ENCODE measurements at regions not wholly inside any gene's neighbourhood (a gene's known extent, or its start where the extent isn't known, plus 50 kb on each side); places are given as distances from the start of the nearest gene placed in this dataset.

- H3K27ac ChIP-seq: peak overlapping the region; percentile 4
- H3K9me3 ChIP-seq: no peaks in the 10 kb centered on the region
- H3K4me3 ChIP-seq: no peak overlapping the region
- TF ChIP-seq CTCF (IDR thresholded peaks at IDR 0.05) (no peak), POLR2AphosphoS5 (IDR thresholded peaks at IDR 0.05; ENCODE audit: insufficient read depth in 1 of 2, low read depth in 1 of 2) (no peak)
- intact Hi-C loops (cut with DNase I): loop anchor here (10.0 kb wide), 1 partner anchor 48 kb away; no protein-coding TSS in a partner anchor
- H3K4me1 ChIP-seq: peaks cover 51% of the 10 kb centered on the region
- H3K36me3 ChIP-seq: no peaks in the 10 kb centered on the region
- no peaks in the 10 kb centered on the region for H3K27me3 ChIP-seq
- DNase-seq (ENCODE audit: extremely low spot score in 2 of 2): no peak
These were observed 113.8 kb upstream of the TGFBR2 start for GRCh38 chr3:30492322-30493192.

- TF ChIP-seq POLR2A (IDR thresholded peaks at IDR 0.05) (no peak), POLR2AphosphoS5 (IDR thresholded peaks at IDR 0.05; ENCODE audit: insufficient read depth in 1 of 2, low read depth in 1 of 2) (peak in 1 of 2 donors; percentile 22)
- Histone ChIP-seq H3K4me3 (no peak overlapping the region), H3K27me3 (no peaks in the 10 kb centered on the region), H3K9me3 (no peaks in the 10 kb centered on the region), H3K36me3 (no peaks in the 10 kb centered on the region), H3K4me1 (peaks cover 53% of the 10 kb centered on the region), H3K27ac (peak overlapping the region; percentile 82)
- intact Hi-C loops (cut with DNase I): loop anchor here (10.0 kb wide), 1 partner anchor 49 kb away; no protein-coding TSS in a partner anchor
- no peak for DNase-seq (ENCODE audit: extremely low spot score in 2 of 2)
These were observed 112.5 kb upstream of the TGFBR2 start for GRCh38 chr3:30493911-30494311.

- intact Hi-C loops (cut with DNase I): loop anchor here (10.0 kb wide), 1 partner anchor 51 kb away; no protein-coding TSS in a partner anchor
These were observed 111.0 kb upstream of the TGFBR2 start for GRCh38 chr3:30495172-30496065.

GRCh38 chr3:30496066-30496966 lies 110.1 kb upstream of the TGFBR2 start:
- intact Hi-C loops (cut with DNase I): loop anchor here (10.0 kb wide), 1 partner anchor 52 kb away; no protein-coding TSS in a partner anchor
- H3K4me3 ChIP-seq: no peak overlapping the region
- TF ChIP-seq POLR2AphosphoS5 (IDR thresholded peaks at IDR 0.05; ENCODE audit: insufficient read depth in 1 of 2, low read depth in 1 of 2) (peak in 1 of 2 donors; percentile 19), CTCF (IDR thresholded peaks at IDR 0.05) (no peak)
- peaks cover 53% of the 10 kb centered on the region for H3K4me1 ChIP-seq
- no peaks in the 10 kb centered on the region for H3K9me3 ChIP-seq
- peak overlapping the region; percentile 82 for H3K27ac ChIP-seq
- H3K27me3 ChIP-seq: no peaks in the 10 kb centered on the region
- DNase-seq (ENCODE audit: extremely low spot score in 2 of 2): no peak
- H3K36me3 ChIP-seq: no peaks in the 10 kb centered on the region

More at GRCh38 chr3:30495172-30496065, 111.0 kb upstream of the TGFBR2 start:
- Histone ChIP-seq H3K9me3 (no peaks in the 10 kb centered on the region), H3K36me3 (no peaks in the 10 kb centered on the region), H3K27me3 (no peaks in the 10 kb centered on the region), H3K4me1 (peaks cover 53% of the 10 kb centered on the region), H3K27ac (peak overlapping the region; percentile 82), H3K4me3 (no peak overlapping the region)
- TF ChIP-seq POLR2AphosphoS5 (IDR thresholded peaks at IDR 0.05; ENCODE audit: insufficient read depth in 1 of 2, low read depth in 1 of 2) (no peak), POLR2A (IDR thresholded peaks at IDR 0.05) (no peak), CTCF (IDR thresholded peaks at IDR 0.05) (no peak)
- no peak for DNase-seq (ENCODE audit: extremely low spot score in 2 of 2)
